HFF-Myc (cell line): ENCODE measurements at regions not wholly inside any gene's neighbourhood (a gene's known extent, or its start where the extent isn't known, plus 50 kb on each side); places are given as distances from the start of the nearest gene placed in this dataset.

Source experiments
- DNase-seq: peaks from one replicate; pipeline ENCODE4 v3.0.0-alpha.2; 2011; ENCODE audit warnings: low read depth; ENCODE audit errors: extremely low read depth
- H3K4me3 ChIP-seq: replicated peaks from 2 replicates; pipeline ENCODE4 v1.5.1; 2011; ENCODE audit warnings: low read depth, mild to moderate bottlenecking, control low read depth, low read length
- CTCF ChIP-seq: IDR thresholded peaks from 2 replicates; pipeline ENCODE4 v1.5.1; 2012; ENCODE audit warnings: mild to moderate bottlenecking, low read depth, low read length, control low read depth; ENCODE audit errors: missing control alignments

DNA sequence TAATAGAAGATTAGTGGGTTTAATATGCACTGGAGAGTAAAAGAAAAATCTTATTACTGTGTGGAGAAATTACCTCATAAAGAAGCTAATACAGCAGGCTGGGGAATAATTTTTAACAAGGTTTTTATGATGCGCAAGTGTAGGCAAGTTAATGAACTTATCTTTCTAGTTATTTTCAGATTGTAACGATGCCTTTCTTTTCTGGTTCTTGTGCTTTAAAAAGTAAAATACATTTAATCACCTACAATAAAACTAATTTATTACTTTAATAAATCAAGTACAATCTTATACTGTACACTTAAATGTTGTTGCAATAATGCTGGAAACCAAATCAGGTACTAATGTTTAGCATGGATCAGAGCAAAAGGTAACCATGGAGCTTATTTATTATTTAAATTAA lies 266.6 kb downstream of the ZIC1 start:
- no peak for TF ChIP-seq CTCF
- DNase-seq = no peak
- H3K4me3 ChIP-seq = no peak overlapping the region

GRCh38 chr3:147680837-147681483 lies 271.8 kb downstream of the ZIC1 start:
- no peak for TF ChIP-seq CTCF
- DNase-seq = no peak

DNA sequence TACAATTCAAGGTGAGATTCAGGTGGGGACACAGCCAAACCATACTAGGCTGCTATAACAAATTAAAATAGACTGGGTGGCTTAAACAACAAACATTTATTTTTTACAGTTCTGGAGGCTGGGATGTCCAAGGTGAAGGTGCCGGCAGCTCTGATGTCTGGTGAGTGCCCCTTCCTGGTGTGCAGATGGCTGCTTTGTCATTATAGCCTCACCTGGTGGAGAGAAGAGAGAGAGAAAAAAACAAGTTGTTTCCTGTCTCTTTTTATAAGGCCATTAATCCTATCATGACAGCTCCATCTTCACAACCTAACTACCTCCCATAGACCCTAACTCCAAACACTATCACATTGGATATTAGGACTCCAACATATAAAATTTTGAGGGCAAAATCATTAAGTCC lies 279.7 kb downstream of the ZIC1 start:
- no peak for TF ChIP-seq CTCF
- no peak overlapping the region for H3K4me3 ChIP-seq
- DNase-seq = no peak

More at GRCh38 chr3:147680837-147681483, 271.8 kb downstream of the ZIC1 start:
- H3K4me3 ChIP-seq = no peak overlapping the region

- H3K4me3 ChIP-seq = no peak overlapping the region
- DNase-seq = no peak
- TF ChIP-seq CTCF = no peak
Observed at GRCh38 chr3:147699175-147699838, 290.1 kb downstream of the ZIC1 start.

DNA sequence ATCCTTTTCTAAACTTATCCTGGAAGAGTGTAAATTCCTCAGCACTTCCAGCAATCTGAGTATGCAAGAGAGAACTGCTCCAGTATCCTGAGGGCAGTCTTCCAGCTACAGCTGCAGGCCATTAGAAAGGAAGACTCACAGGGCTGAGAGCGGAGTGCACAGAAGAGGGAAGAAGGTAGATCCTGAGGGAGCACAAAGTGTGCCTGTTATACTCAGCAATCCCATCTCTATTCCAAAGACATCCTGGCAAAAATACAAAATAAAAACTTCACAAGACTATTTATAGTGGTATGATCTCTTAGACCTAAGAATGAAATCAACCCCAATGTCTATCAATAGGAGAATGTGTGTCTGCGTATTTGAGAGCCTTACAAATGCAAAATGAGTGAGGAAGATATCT lies 292.0 kb downstream of the ZIC1 start:
- DNase-seq = no peak
- no peak for TF ChIP-seq CTCF
- no peak overlapping the region for H3K4me3 ChIP-seq

- TF ChIP-seq CTCF = no peak
- no peak for DNase-seq
- H3K4me3 ChIP-seq = no peak overlapping the region
Observed at GRCh38 chr3:147702509-147702908, 293.3 kb downstream of the ZIC1 start.
